HepG2 (cell line): ENCODE measurements at regions not wholly inside any gene's neighbourhood (a gene's known extent, or its start where the extent isn't known, plus 50 kb on each side); places are given as distances from the start of the nearest gene placed in this dataset.
A peak's percentile ranks its signal among the peaks of the same experiment; 100 is the strongest.
"Not testable (repeated sequence)": the region's sequence is repeated elsewhere in the genome, so short reads cannot be mapped to it uniquely, and the experiment has no call there.

ENCODE experiments used
- CREB1 ChIP-seq, 2 experiments: fragments of 450-650 bp in 1 of 2; IDR thresholded peaks; 2 replicates each; pipeline ENCODE4 v1.6.1; 2016 to 2017; ENCODE audit warnings: control low read depth in 1 of 2, mild to moderate bottlenecking in 1 of 2, missing compliant biosample characterization in 1 of 2, missing genetic modification characterization in 1 of 2
- EP300 ChIP-seq, 3 experiments: sonication (generic) in 1 of 3; formaldehyde crosslinking in 1 of 3; IDR thresholded peaks; 2 replicates each; pipeline versions ENCODE4 v1.5.1 to v1.6.1; 2011 to 2020; ENCODE audit warnings: low read depth in 2 of 3, low read length in 2 of 3, borderline replicate concordance in 1 of 3, improper control_type of control experiment in 1 of 3, mild to moderate bottlenecking in 1 of 3, missing genetic modification reagents in 1 of 3, moderate library complexity in 1 of 3
- GABPB1 ChIP-seq: IDR thresholded peaks from 2 replicates; pipeline ENCODE4 v1.6.1; 2016; ENCODE audit warnings: mild to moderate bottlenecking, missing genetic modification reagents, moderate library complexity, missing compliant biosample characterization
- HNRNPL ChIP-seq: fragments of 200-400 bp; formaldehyde crosslinking; IDR thresholded peaks from 2 replicates; pipeline ENCODE4 v1.6.1; 2017; ENCODE audit warnings: mild to moderate bottlenecking, low read depth, low read length
- LCORL ChIP-seq, 2 experiments: fragments of 450-650 bp in 1 of 2; sonication (generic) in 1 of 2; formaldehyde crosslinking in 1 of 2; IDR thresholded peaks; 2 replicates each; pipeline versions ENCODE4 v1.5.0 to v1.6.1; 2017 to 2020; ENCODE audit warnings: antibody characterized with exemption in 1 of 2, missing genetic modification reagents in 1 of 2
- POGZ ChIP-seq: sonication (generic); formaldehyde crosslinking; IDR thresholded peaks from 2 replicates; pipeline ENCODE4 v1.4.0; 2020; ENCODE audit warnings: mild to moderate bottlenecking, missing genetic modification reagents
- SAP130 ChIP-seq: IDR thresholded peaks from 2 replicates; pipeline ENCODE4 v1.6.1; 2016; ENCODE audit warnings: low read depth
- SOX5 ChIP-seq: IDR thresholded peaks from 2 replicates; pipeline ENCODE4 v1.6.1; 2016; ENCODE audit warnings: borderline replicate concordance
- TBX2 ChIP-seq: sonication (generic); formaldehyde crosslinking; IDR thresholded peaks from 2 replicates; pipeline ENCODE4 v1.5.0; 2020; ENCODE audit warnings: missing genetic modification reagents, mild to moderate bottlenecking, borderline replicate concordance
- THAP11 ChIP-seq: IDR thresholded peaks from 2 replicates; pipeline ENCODE4 v1.6.1; 2016; ENCODE audit warnings: missing biosample characterization, missing genetic modification reagents
- TF ChIP-seq, protein P1 (sequence below): IDR thresholded peaks from 2 replicates; pipeline ENCODE4 v1.6.1; 2016; ENCODE audit warnings: low read depth, missing genetic modification reagents, missing compliant biosample characterization
- TF ChIP-seq, protein P2 (sequence below): sonication (generic); formaldehyde crosslinking; IDR thresholded peaks from 2 replicates; pipeline ENCODE4 v1.5.0; 2020; ENCODE audit warnings: mild to moderate bottlenecking, missing genetic modification reagents, borderline replicate concordance
- TF ChIP-seq, protein P3 (sequence below): sonication (generic); formaldehyde crosslinking; IDR thresholded peaks from 2 replicates; pipeline ENCODE4 v1.9.0; 2022; ENCODE audit warnings: low read depth, missing genetic modification reagents
- TF ChIP-seq, protein P4 (sequence below): sonication (generic); formaldehyde crosslinking; IDR thresholded peaks from 2 replicates; pipeline ENCODE4 v1.8.0; 2022; ENCODE audit warnings: missing genetic modification reagents, mild to moderate bottlenecking, inconsistent platforms, borderline replicate concordance

DNA sequence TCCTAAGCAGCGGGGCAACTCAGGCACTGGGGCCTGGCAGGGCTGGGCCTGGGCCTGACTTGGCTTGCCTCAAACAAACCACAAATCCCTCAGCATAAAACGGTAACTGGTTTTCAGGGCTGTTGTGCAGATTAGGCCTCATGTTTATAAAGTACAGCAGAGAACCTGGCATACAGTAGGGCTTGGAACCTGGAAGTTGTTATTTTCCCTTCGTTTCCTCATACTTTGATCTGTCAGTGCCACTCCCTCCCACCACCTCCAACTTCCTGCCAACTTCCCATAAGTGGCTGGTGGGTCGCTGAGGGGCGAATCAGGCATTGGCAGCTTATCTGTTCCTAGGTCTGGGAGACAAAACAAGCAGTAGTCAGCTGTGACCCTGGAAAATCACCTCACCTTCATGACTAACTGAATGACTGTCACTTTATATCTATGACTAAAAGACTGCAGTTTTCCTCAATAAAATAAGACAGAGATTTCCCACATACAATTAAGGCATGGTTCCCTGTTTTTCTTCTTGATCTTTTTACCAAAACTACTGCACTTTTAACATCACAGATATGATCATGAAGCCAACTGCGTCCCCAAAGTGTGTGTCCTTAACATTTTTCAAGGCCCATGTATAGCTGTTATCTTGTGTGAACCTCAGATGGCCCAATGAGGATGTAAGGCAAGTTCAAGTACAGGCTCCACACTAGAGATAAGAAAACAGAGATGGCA, 94.5 kb downstream of the TRIM69 start (continued):
- TF ChIP-seq, protein P1, sequence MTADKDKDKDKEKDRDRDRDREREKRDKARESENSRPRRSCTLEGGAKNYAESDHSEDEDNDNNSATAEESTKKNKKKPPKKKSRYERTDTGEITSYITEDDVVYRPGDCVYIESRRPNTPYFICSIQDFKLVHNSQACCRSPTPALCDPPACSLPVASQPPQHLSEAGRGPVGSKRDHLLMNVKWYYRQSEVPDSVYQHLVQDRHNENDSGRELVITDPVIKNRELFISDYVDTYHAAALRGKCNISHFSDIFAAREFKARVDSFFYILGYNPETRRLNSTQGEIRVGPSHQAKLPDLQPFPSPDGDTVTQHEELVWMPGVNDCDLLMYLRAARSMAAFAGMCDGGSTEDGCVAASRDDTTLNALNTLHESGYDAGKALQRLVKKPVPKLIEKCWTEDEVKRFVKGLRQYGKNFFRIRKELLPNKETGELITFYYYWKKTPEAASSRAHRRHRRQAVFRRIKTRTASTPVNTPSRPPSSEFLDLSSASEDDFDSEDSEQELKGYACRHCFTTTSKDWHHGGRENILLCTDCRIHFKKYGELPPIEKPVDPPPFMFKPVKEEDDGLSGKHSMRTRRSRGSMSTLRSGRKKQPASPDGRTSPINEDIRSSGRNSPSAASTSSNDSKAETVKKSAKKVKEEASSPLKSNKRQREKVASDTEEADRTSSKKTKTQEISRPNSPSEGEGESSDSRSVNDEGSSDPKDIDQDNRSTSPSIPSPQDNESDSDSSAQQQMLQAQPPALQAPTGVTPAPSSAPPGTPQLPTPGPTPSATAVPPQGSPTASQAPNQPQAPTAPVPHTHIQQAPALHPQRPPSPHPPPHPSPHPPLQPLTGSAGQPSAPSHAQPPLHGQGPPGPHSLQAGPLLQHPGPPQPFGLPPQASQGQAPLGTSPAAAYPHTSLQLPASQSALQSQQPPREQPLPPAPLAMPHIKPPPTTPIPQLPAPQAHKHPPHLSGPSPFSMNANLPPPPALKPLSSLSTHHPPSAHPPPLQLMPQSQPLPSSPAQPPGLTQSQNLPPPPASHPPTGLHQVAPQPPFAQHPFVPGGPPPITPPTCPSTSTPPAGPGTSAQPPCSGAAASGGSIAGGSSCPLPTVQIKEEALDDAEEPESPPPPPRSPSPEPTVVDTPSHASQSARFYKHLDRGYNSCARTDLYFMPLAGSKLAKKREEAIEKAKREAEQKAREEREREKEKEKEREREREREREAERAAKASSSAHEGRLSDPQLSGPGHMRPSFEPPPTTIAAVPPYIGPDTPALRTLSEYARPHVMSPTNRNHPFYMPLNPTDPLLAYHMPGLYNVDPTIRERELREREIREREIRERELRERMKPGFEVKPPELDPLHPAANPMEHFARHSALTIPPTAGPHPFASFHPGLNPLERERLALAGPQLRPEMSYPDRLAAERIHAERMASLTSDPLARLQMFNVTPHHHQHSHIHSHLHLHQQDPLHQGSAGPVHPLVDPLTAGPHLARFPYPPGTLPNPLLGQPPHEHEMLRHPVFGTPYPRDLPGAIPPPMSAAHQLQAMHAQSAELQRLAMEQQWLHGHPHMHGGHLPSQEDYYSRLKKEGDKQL (CRISPR knock-in tag) = peak; percentile 40; the same call in 1 of the 2 replicates
- TF ChIP-seq POGZ (peak; percentile 51; the same call in 1 of the 2 replicates), GABPB1 (CRISPR knock-in tag) (peak; percentile 66), HNRNPL (0 out of 2 replicates have a peak, but pooled peaks have one; percentile 24), CREB1 (IDR thresholded peaks at IDR 0.05) (peak; percentile 32; the same call in 1 of the 2 replicates), CREB1 (CRISPR knock-in tag; IDR thresholded peaks at IDR 0.05) (peak; percentile 74; the same call in 1 of the 2 replicates), SOX5 (CRISPR knock-in tag) (peak; percentile 79; the same call in 1 of the 2 replicates), THAP11 (peak; percentile 59; the same call in 1 of the 2 replicates), SAP130 (CRISPR knock-in tag) (peak; percentile 81), TBX2 (peak; percentile 95), EP300 (IDR thresholded peaks at IDR 0.05; ENCODE audit: low read depth in 2 of 2, low read length in 2 of 2) (peak in 1 of 2 experiments; percentile 73; a peak in 2 of 4 replicates), EP300 (CRISPR knock-in tag; IDR thresholded peaks at IDR 0.05; ENCODE audit: borderline replicate concordance) (peak; percentile 88), LCORL (CRISPR knock-in tag; IDR thresholded peaks at IDR 0.05) (0 out of 2 replicates have a peak, but pooled peaks have one; percentile 35)
- TF ChIP-seq, protein P2, sequence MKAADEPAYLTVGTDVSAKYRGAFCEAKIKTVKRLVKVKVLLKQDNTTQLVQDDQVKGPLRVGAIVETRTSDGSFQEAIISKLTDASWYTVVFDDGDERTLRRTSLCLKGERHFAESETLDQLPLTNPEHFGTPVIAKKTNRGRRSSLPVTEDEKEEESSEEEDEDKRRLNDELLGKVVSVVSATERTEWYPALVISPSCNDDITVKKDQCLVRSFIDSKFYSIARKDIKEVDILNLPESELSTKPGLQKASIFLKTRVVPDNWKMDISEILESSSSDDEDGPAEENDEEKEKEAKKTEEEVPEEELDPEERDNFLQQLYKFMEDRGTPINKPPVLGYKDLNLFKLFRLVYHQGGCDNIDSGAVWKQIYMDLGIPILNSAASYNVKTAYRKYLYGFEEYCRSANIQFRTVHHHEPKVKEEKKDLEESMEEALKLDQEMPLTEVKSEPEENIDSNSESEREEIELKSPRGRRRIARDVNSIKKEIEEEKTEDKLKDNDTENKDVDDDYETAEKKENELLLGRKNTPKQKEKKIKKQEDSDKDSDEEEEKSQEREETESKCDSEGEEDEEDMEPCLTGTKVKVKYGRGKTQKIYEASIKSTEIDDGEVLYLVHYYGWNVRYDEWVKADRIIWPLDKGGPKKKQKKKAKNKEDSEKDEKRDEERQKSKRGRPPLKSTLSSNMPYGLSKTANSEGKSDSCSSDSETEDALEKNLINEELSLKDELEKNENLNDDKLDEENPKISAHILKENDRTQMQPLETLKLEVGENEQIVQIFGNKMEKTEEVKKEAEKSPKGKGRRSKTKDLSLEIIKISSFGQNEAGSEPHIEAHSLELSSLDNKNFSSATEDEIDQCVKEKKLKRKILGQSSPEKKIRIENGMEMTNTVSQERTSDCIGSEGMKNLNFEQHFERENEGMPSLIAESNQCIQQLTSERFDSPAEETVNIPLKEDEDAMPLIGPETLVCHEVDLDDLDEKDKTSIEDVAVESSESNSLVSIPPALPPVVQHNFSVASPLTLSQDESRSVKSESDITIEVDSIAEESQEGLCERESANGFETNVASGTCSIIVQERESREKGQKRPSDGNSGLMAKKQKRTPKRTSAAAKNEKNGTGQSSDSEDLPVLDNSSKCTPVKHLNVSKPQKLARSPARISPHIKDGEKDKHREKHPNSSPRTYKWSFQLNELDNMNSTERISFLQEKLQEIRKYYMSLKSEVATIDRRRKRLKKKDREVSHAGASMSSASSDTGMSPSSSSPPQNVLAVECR (CRISPR knock-in tag) = peak; percentile 23; the same call in 1 of the 2 replicates
- TF ChIP-seq, protein P3, sequence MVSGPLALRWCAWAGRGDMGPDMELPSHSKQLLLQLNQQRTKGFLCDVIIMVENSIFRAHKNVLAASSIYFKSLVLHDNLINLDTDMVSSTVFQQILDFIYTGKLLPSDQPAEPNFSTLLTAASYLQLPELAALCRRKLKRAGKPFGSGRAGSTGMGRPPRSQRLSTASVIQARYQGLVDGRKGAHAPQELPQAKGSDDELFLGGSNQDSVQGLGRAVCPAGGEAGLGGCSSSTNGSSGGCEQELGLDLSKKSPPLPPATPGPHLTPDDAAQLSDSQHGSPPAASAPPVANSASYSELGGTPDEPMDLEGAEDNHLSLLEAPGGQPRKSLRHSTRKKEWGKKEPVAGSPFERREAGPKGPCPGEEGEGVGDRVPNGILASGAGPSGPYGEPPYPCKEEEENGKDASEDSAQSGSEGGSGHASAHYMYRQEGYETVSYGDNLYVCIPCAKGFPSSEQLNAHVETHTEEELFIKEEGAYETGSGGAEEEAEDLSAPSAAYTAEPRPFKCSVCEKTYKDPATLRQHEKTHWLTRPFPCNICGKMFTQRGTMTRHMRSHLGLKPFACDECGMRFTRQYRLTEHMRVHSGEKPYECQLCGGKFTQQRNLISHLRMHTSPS = peak; percentile 90
- TF ChIP-seq, protein P4, sequence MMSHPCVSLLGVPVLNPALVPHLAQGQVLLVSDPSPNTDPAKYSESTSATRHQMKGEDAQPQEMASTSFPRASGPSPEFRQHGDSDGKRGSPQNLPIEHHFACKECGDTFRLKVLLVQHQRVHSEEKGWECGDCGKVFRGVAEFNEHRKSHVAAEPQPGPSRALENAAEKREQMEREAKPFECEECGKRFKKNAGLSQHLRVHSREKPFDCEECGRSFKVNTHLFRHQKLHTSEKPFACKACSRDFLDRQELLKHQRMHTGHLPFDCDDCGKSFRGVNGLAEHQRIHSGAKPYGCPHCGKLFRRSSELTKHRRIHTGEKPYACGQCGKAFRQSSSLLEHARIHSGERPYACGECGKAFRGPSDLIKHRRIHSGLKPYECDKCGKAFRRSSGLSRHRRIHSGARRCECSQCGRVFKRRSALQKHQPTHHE (CRISPR knock-in tag) = peak; percentile 53; the same call in 1 of the 2 replicates
- TF ChIP-seq LCORL (IDR thresholded peaks at IDR 0.05) = not testable (repeated sequence)
